Brain microvascular endothelial cell (primary cell): ENCODE measurements at regions not wholly inside any gene's neighbourhood (a gene's known extent, or its start where the extent isn't known, plus 50 kb on each side); places are given as distances from the start of the nearest gene placed in this dataset.

Experiments used
- DNase-seq: peaks from one replicate; pipeline ENCODE4 v3.0.0-alpha.2; 2020
- H3K27ac ChIP-seq: fragments of 250-450 bp; sonication (Bioruptor Pico); 2 replicates; pipeline ENCODE4 v1.5.1; 2020; ENCODE audit warnings: mild to moderate bottlenecking, moderate library complexity
- H3K27me3 ChIP-seq: fragments of 250-450 bp; sonication (Bioruptor Pico); replicated peaks from 2 replicates; pipeline ENCODE4 v1.5.1; 2020; ENCODE audit warnings: mild to moderate bottlenecking
- H3K36me3 ChIP-seq: fragments of 250-450 bp; sonication (Bioruptor Pico); replicated peaks from 2 replicates; pipeline ENCODE4 v1.5.1; 2020; ENCODE audit warnings: mild to moderate bottlenecking
- H3K4me3 ChIP-seq: 2 replicates; pipeline ENCODE4 v1.5.1; 2011; ENCODE audit warnings: low read depth, mild to moderate bottlenecking, control low read depth, low read length, moderate library complexity
- in situ Hi-C: cut with HindIII; loops from 2 replicates; pipeline ENCODE4 v1.10.0; 2017; ENCODE audit warnings: low sequenced_read_pairs, low pct_ligation_motif_present
- TF ChIP-seq, protein P1 (sequence below): IDR thresholded peaks from 2 replicates; pipeline ENCODE4 v1.5.1; 2011; ENCODE audit warnings: low read depth, mild to moderate bottlenecking, moderate library complexity, low read length, control low read depth, inconsistent platforms; ENCODE audit errors: missing control alignments

DNA sequence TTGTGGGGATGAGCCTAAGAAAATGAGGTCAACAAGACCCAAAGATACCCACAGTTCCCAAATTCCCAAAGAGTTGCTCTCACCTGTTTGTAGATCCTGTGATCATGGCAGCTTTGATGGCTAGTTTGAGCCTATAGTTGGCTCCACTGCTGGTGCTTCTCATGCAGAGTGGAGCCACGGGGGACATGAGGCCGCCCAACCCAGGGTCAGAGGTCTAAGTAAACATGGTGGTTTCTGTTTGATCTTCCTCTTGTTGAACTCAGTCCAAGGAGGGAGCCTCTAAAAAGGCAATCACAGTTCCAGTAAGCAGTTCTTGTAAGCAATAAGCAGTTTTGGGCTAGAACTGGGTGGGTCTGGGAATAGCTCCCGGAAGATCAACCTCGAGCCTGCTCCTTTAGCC is 125.6 kb upstream of the DHRS4 start:
- in situ Hi-C loops = no loop called here
- Histone ChIP-seq H3K27ac (no peak overlapping the region), H3K4me3 (no peak overlapping the region), H3K36me3 (no peaks in the 10 kb centered on the region), H3K27me3 (no peaks in the 10 kb centered on the region)
- DNase-seq = no peak
- TF ChIP-seq, protein P1, sequence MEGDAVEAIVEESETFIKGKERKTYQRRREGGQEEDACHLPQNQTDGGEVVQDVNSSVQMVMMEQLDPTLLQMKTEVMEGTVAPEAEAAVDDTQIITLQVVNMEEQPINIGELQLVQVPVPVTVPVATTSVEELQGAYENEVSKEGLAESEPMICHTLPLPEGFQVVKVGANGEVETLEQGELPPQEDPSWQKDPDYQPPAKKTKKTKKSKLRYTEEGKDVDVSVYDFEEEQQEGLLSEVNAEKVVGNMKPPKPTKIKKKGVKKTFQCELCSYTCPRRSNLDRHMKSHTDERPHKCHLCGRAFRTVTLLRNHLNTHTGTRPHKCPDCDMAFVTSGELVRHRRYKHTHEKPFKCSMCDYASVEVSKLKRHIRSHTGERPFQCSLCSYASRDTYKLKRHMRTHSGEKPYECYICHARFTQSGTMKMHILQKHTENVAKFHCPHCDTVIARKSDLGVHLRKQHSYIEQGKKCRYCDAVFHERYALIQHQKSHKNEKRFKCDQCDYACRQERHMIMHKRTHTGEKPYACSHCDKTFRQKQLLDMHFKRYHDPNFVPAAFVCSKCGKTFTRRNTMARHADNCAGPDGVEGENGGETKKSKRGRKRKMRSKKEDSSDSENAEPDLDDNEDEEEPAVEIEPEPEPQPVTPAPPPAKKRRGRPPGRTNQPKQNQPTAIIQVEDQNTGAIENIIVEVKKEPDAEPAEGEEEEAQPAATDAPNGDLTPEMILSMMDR = no peak

DNA sequence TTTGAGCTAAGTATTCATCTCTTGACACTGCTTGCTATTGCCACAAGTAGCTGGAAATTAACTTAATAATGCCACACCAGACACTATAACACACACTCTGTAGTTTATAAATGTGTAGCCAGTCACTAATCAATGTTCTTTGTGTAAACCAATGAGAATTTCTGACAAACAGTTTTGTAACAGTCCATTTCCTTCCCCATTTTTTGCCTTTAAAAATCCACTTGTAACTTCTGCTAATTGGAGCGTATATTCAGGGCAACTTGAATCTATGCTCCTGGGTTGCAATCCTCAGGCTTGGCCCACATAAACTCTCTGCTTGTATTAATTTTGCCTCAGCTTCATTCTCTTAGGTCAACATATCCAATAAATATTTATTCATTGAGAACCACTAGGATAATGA is 125.0 kb upstream of the DHRS4 start:
- Histone ChIP-seq H3K27me3 (no peaks in the 10 kb centered on the region), H3K36me3 (no peaks in the 10 kb centered on the region), H3K4me3 (no peak overlapping the region), H3K27ac (no peak overlapping the region)
- no peak for DNase-seq
- in situ Hi-C loops = no loop called here
- TF ChIP-seq, protein P1 = no peak

DNA sequence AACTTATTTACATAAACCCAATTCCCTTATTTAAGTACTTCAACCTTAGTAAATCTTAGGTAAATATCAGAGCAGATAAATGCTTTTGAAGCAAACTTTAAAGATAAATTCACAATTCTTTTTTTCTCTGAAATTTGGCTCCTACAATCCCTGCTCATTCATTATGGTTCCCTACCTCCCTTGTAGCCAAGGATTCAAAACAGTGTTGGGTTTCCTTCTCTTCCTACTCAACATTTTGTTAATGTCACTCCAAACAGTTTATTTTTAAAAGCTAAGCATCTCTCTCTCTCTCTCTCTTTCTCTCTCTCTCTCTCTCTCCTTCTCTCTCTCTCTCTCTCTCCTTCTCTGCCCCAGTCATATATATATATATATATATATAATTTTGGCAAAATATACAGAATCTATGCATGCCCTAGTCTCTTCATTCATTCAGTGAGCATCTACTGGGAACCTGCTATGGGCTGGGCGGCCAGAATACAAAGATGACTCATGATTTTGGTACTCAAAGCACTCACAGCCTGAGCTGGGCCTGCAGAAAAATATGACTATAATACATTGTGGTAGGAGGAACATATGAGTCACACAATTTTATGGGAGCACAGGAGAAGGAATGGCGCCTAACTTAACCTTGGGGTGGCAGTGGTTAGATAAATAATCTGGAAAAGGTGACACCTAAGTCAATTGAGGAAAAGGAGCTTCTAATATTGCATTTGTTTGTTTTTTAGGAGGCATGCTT is 123.7 kb upstream of the DHRS4 start:
- in situ Hi-C loops = no loop called here
- DNase-seq = peak; percentile 94
- Histone ChIP-seq H3K36me3 (no peaks in the 10 kb centered on the region), H3K27ac (no peak overlapping the region), H3K27me3 (no peaks in the 10 kb centered on the region), H3K4me3 (no peak overlapping the region)
- TF ChIP-seq, protein P1 = no peak

DNA sequence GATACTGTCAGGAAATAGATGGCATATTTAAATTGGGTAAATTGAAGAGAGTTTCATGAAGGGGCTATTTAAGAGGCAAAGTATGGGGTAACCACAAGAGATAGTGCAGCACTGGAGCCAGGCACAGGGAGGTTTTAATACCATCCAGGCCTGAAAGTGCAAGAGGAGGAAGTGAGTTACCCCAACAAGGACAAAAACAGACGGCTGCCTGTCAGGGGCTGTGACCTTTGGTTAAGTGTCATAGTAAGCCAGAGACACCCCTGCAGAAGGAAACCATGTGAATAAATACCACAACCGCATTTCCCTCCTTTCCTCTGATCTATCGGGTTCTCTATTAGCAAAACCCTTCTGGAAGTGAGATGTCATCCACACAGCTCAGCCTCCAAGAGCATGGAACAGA is 122.0 kb upstream of the DHRS4 start:
- Histone ChIP-seq H3K4me3 (no peak overlapping the region), H3K36me3 (no peaks in the 10 kb centered on the region), H3K27ac (no peak overlapping the region), H3K27me3 (no peaks in the 10 kb centered on the region)
- TF ChIP-seq, protein P1 = no peak
- in situ Hi-C loops = no loop called here
- no peak for DNase-seq

DNA sequence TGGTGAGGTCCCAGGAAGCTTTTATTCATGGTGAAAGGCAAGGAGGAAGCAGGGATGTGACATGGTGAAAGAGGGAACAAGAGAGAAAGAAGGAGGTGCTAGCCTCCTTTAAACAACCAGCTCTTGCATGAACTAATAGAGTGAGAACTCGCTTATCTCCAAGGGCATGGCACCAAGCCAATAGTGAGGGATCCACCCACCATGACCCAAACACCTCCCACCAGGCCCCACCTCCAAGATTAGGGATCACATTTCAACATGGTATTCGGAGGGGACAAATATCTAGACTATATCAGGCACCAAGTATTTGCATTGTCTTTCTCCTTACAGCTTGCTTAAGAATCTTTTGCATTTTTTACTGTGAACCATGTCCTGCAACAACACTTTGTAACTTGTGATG is 91.9 kb upstream of the DHRS4 start:
- Histone ChIP-seq H3K27me3 (no peaks in the 10 kb centered on the region), H3K27ac (no peak overlapping the region), H3K4me3 (no peak overlapping the region), H3K36me3 (no peaks in the 10 kb centered on the region)
- TF ChIP-seq, protein P1 = no peak
- peak; percentile 9 for DNase-seq
- in situ Hi-C loops = no loop called here

DNA sequence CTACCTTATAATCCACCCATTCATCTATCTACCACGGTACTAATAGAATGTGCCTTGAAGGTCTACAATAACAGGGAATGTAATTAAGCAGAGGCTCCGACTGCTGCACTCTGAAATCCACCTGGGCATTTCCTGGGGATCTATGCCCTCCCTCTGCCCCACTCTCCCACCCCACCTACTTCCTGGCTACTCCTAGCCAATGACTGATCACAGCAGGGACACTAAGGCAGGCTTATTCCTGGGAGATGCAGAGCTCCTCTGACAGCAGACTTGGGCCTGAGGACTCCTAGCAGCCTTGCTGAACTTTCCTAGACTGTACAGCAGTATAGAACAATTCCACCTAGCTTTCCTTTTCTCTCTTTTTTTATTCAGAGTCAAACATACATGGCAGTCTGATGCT is 91.1 kb upstream of the DHRS4 start:
- Histone ChIP-seq H3K4me3 (no peak overlapping the region), H3K36me3 (no peaks in the 10 kb centered on the region), H3K27me3 (no peaks in the 10 kb centered on the region), H3K27ac (no peak overlapping the region)
- in situ Hi-C loops = no loop called here
- TF ChIP-seq, protein P1 = no peak
- DNase-seq = no peak
